Heart left ventricle (tissue), 16 donors: ENCODE measurements at regions not wholly inside any gene's neighbourhood (a gene's known extent, or its start where the extent isn't known, plus 50 kb on each side); places are given as distances from the start of the nearest gene placed in this dataset.

Experiments
- ATAC-seq, 4 donors: fragments of 200-7000 bp; cut with Tn5 transposase; one replicate each; pipeline ENCODE4 v1.9.1; 2020 to 2022; ENCODE audit warnings: moderate library complexity in 4 of 4, mild to moderate bottlenecking in 3 of 4, moderate number of reproducible peaks in 1 of 4
- DNase-seq, 5 donors: peaks; one replicate each; pipeline ENCODE4 v3.0.0-alpha.2; 2020
- H3K27ac ChIP-seq, 12 donors: fragments of 200-600 bp; sonication (generic) in 4 of 12; one replicate each; pipeline versions ENCODE4 v1.5.0 to v1.8.0; 2016 to 2022; ENCODE audit warnings: mild to moderate bottlenecking in 2 of 12
- H3K27me3 ChIP-seq, 9 donors: fragments of 200-600 bp; sonication (generic) in 2 of 9; one replicate each; pipeline versions ENCODE4 v1.5.1 to v1.8.0; 2016 to 2022; ENCODE audit warnings: mild to moderate bottlenecking in 3 of 9
- H3K36me3 ChIP-seq, 9 donors: fragments of 200-600 bp; sonication (generic) in 2 of 9; one replicate each; pipeline versions ENCODE4 v1.5.0 to v1.8.0; 2018 to 2022; ENCODE audit warnings: mild to moderate bottlenecking in 2 of 9
- H3K4me1 ChIP-seq, 12 donors: fragments of 200-600 bp; sonication (generic) in 4 of 12; one replicate each; pipeline versions ENCODE4 v1.5.0 to v1.8.0; 2016 to 2022; ENCODE audit warnings: mild to moderate bottlenecking in 3 of 12
- H3K4me3 ChIP-seq, 12 donors: fragments of 200-600 bp; sonication (generic) in 4 of 12; one replicate each; pipeline versions ENCODE4 v1.5.0 to v1.8.0; 2017 to 2022; ENCODE audit warnings: mild to moderate bottlenecking in 9 of 12, moderate library complexity in 4 of 12
- H3K9me3 ChIP-seq, 12 donors: fragments of 200-600 bp; sonication (generic) in 4 of 12; one replicate each; pipeline versions ENCODE4 v1.5.0 to v1.8.0; 2016 to 2022; ENCODE audit warnings: mild to moderate bottlenecking in 1 of 12
- POLR2A ChIP-seq, 2 donors: fragments of 450-650 bp; IDR thresholded peaks; one replicate each; pipeline ENCODE4 v1.6.1; 2017; ENCODE audit warnings: antibody characterized with exemption in 2 of 2, mild to moderate bottlenecking in 2 of 2, moderate library complexity in 2 of 2
- WGBS, 4 donors: extraction: QIAGEN DNeasy Blood & Tissue Kit in 2 of 4; methylation state at CpG; one replicate each; pipeline versions ENCODE4 v1.1.5 to v1.1.7; 2013 to 2018; 5-methylcytosine and 5-hydroxymethylcytosine counted together
- intact Hi-C, 10 donors: fragments of 100-400 bp; cut with DNase I; formaldehyde crosslinking; loops; one replicate each; pipeline versions ENCODE4 v1.11.1 to v1.14.2; 2022
- TF ChIP-seq, protein P1 (sequence below), 12 donors: fragments of 200-600 bp; sonication (generic) in 4 of 12; IDR thresholded peaks; one replicate each; pipeline versions ENCODE4 v1.5.0 to v1.8.0; 2018 to 2022; ENCODE audit warnings: antibody characterized with exemption in 12 of 12, mild to moderate bottlenecking in 5 of 12
- donor health status: ischemic (EF 13 %, LVEDD 7.1; RV severe dilation, severe dysfunction).
- donor health status: healthy with polysubstance abuse.
- donor health status: DM: no; HTN: yes; CAD: no.
- donor health status: DM: no; HTN: no; CAD: no.
- donor health status: ischemic (EF 25% LVEDD 6.9; RV normal size, moderate dysfunction).
- donor health status: ischemic (EF 25% LVEDD 5.7; RV mildly dilated, moderate dysfunction).
- donor health status: healthy.
- donor health status: DM: yes; HTN: yes; CAD: no.
- donor health status: ischemic (EF 35%, LVEDD 5.7; RV mildly dilated, moderate dysfunction).
- donor health status: nonischemic (EF 11% LVEDD 7.7; RV severe dilation, severe dysfunction).
- donor health status: DM: yes; HTN: yes; CAD: no.
- donor health status: PGD.
- donor health status: ischemic (EF 29% LVEDD 5.4; RV normal size, mild dysfunction).
- donor health status: nonischemic (EF 23%, LVEDD 6.1; RV moderate dilation, normal function).

DNA sequence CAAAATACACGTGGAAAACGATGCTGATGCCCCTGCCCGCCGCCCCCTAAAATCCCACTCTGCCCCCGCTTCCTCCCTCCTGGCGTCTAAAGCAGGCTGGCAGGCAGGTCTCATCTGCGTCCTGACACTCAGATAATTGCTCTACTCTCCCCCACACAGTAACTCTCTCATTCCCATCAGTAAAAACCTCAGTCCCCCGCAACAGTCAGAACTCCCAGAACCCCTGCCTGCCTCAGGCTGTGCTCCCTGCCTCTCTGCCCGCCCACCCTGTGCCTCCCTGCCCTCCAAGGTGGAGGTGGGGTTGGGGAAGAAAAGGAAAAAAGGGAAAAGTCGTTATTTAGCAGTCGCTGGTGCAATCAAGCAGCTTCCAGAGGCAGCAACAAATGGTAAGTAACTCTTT lies 473.7 kb downstream of the EFNB2 start:
- intact Hi-C loops: no loop called here
- WGBS, 4 donors: 63 to 73% (median 73%) methylated on average over 11 of the region's 11 CpGs

DNA sequence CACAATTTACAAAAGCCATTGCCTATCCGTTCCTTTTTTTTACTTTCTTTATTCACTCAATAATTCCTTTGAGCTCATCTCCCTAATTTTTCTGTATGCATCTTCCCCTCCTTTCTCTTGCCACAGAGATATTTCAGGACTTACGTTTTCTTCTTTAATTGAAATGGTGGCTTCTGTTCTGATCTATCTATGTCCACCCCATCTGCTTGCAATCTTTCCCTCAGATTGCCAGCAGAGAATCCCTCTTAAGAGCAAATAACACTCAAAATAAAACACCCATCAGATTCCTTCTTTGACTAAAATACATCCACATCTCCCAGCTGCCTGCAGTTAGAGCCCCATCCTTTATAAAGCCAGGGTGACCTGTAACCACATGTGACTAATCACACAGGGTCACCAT lies 478.6 kb downstream of the EFNB2 start:
- no peak for TF ChIP-seq POLR2A (IDR thresholded peaks at IDR 0.05)
- WGBS, 4 donors: 85 to 94% (median 91%) methylated on average over 2 of the region's 2 CpGs
- H3K4me1 ChIP-seq: no peaks in the 10 kb centered on the region
- no peaks in the 10 kb centered on the region for H3K9me3 ChIP-seq
- DNase-seq (no peak), ATAC-seq (no peak)
- no peak overlapping the region for H3K27ac ChIP-seq
- H3K4me3 ChIP-seq: no peak overlapping the region
- H3K36me3 ChIP-seq: no peaks in the 10 kb centered on the region
- H3K27me3 ChIP-seq: no peaks in the 10 kb centered on the region
- intact Hi-C loops: no loop called here

More for the DNA sequence above, 473.7 kb downstream of the EFNB2 start:
- DNase-seq (no peak), ATAC-seq (no peak)
- Histone ChIP-seq H3K9me3 (no peaks in the 10 kb centered on the region), H3K4me3 (no peak overlapping the region), H3K27ac (no peak overlapping the region), H3K4me1 (no peaks in the 10 kb centered on the region), H3K36me3 (no peaks in the 10 kb centered on the region), H3K27me3 (no peaks in the 10 kb centered on the region)
- TF ChIP-seq, protein P1, sequence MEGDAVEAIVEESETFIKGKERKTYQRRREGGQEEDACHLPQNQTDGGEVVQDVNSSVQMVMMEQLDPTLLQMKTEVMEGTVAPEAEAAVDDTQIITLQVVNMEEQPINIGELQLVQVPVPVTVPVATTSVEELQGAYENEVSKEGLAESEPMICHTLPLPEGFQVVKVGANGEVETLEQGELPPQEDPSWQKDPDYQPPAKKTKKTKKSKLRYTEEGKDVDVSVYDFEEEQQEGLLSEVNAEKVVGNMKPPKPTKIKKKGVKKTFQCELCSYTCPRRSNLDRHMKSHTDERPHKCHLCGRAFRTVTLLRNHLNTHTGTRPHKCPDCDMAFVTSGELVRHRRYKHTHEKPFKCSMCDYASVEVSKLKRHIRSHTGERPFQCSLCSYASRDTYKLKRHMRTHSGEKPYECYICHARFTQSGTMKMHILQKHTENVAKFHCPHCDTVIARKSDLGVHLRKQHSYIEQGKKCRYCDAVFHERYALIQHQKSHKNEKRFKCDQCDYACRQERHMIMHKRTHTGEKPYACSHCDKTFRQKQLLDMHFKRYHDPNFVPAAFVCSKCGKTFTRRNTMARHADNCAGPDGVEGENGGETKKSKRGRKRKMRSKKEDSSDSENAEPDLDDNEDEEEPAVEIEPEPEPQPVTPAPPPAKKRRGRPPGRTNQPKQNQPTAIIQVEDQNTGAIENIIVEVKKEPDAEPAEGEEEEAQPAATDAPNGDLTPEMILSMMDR (IDR thresholded peaks at IDR 0.05): no peak
- TF ChIP-seq POLR2A (IDR thresholded peaks at IDR 0.05): no peak

DNA sequence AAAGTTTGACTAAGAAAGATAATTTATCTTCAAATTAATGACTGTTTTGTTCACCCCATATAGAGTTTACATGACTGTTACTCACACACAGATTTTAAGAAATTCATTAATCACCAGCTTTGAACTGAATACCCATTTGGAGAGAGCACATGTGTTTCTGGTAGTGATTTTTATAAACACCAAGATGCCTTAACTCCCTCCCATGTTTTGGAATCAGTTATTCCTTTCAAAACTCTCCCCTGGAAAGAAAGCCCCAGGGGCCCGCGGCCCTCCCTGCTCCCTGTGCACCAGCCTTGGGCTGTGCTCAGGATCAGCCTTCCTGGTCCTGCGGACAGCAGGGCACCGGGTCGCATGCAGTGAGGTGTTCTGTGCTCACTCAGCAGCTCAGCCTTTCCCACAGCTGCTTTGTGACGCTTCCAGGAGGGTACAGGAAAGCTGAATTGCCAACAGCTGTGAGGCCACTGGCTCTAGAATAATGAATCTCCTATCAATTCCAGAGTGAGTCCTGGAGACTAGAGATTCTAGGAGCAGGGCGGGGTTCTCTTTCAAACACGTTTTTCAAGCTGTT lies 483.2 kb downstream of the EFNB2 start:
- no peak for ATAC-seq

DNA sequence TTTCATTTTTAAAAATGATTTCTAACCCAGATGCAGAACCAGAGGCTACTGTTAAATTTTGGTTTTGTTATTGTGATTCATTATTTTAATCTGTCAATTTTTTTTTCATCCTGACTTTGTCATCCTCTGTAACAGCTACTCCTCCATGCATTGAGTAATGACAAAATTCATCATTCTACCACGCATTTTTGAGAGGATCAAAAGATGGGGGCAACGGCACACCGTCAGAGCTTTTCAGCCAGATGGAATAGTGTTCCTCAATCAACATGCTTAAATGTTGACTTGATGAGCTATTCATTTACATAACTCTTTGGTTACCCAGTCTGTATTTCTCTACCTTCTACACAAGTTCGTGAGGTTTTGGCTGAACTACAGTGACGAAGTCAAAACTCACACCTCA lies 486.3 kb downstream of the EFNB2 start:
- no peak overlapping the region for H3K4me3 ChIP-seq
- 93 to 95% (median 93%) methylated on average over 5 of the region's 5 CpGs for WGBS, 4 donors
- no peaks in the 10 kb centered on the region for H3K9me3 ChIP-seq
- TF ChIP-seq, protein P1 (IDR thresholded peaks at IDR 0.05): no peak
- no peak for TF ChIP-seq POLR2A (IDR thresholded peaks at IDR 0.05)
- intact Hi-C loops: loop anchor here in 1 of 10 donors (10.0 kb wide), 1 partner anchor 184 kb away; no protein-coding TSS in a partner anchor
- DNase-seq: no peak
- H3K36me3 ChIP-seq: no peaks in the 10 kb centered on the region
- H3K27me3 ChIP-seq: no peaks in the 10 kb centered on the region
- H3K27ac ChIP-seq: no peak overlapping the region
- ATAC-seq: no peak
- H3K4me1 ChIP-seq: no peaks in the 10 kb centered on the region

More for the DNA sequence above, 483.2 kb downstream of the EFNB2 start:
- no peak overlapping the region for H3K4me3 ChIP-seq
- no peaks in the 10 kb centered on the region for H3K4me1 ChIP-seq
- TF ChIP-seq POLR2A (IDR thresholded peaks at IDR 0.05): no peak
- TF ChIP-seq, protein P1 (IDR thresholded peaks at IDR 0.05): no peak
- H3K9me3 ChIP-seq: no peaks in the 10 kb centered on the region
- 73 to 81% (median 80%) methylated on average over 8 of the region's 8 CpGs for WGBS, 4 donors
- H3K27ac ChIP-seq: no peak overlapping the region
- no peaks in the 10 kb centered on the region for H3K27me3 ChIP-seq
- intact Hi-C loops: no loop called here
- DNase-seq: no peak
- H3K36me3 ChIP-seq: no peaks in the 10 kb centered on the region

DNA sequence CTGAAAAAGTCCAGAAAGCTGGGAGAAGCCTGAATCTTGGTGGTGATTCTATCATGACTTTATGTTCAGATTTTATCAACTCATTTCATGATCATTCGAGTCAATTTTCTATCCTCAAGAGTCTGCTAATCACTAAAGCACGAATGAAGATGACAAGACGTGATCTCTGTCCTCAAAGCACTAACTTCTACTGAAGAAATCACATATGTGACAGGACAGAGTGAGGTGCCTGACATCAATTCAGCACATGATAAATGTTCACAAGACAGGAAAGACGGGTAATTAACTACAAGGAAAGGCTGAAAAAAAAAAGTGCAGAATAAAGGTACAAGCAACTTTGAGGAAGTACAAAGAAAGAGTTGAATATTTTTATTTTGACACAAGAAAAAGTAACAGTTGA lies 487.1 kb downstream of the EFNB2 start:
- Histone ChIP-seq H3K4me3 (no peak overlapping the region), H3K4me1 (no peaks in the 10 kb centered on the region), H3K36me3 (no peaks in the 10 kb centered on the region), H3K27ac (no peak overlapping the region), H3K9me3 (no peaks in the 10 kb centered on the region), H3K27me3 (no peaks in the 10 kb centered on the region)
- no peak for ATAC-seq
- 55 to 62% (median 57%) methylated on average over 4 of the region's 4 CpGs for WGBS, 4 donors
- DNase-seq: no peak
- intact Hi-C loops: loop anchor here in 1 of 10 donors (10.0 kb wide), 1 partner anchor 184 kb away; no protein-coding TSS in a partner anchor
- TF ChIP-seq POLR2A (IDR thresholded peaks at IDR 0.05): no peak
- TF ChIP-seq, protein P1 (IDR thresholded peaks at IDR 0.05): no peak
